Prostate gland (tissue), 2 donors: ENCODE measurements at regions not wholly inside any gene's neighbourhood (a gene's known extent, or its start where the extent isn't known, plus 50 kb on each side); places are given as distances from the start of the nearest gene placed in this dataset.

Source experiments
- POLR2A ChIP-seq: fragments of 450-650 bp; IDR thresholded peaks from one replicate; pipeline ENCODE4 v1.6.1; 2016; ENCODE audit warnings: antibody characterized with exemption, mild to moderate bottlenecking
- TF ChIP-seq, protein P1 (sequence below), 4 experiments: fragments of 200-600 bp in 2 of 4; fragments of 450-650 bp in 2 of 4; sonication (generic) in 2 of 4; IDR thresholded peaks; 1 replicate in 3 of 4; 2 replicates in 1 of 4; pipeline ENCODE4 v1.5.1; 2016 to 2019; ENCODE audit warnings: antibody characterized with exemption in 4 of 4, mild to moderate bottlenecking in 2 of 4, moderate library complexity in 2 of 4

DNA sequence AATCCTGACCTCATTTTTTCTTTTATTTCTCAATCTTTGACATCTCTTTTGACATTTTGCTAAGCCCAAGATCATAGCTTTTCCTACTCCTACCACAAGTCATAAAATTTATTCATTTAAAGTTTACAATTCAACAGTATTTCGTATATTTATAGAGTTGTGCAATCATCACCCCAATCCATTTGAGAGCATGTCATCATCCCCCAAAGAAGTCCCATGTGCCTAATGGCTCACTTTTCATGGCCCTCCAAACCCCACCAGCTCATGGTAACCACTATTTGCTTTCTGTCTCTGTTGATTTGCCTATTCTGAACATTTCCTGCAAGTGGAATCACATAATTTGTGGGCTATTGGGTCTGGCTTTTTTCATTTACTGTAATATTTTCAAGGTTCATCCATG lies 52.5 kb upstream of the GLI3 start:
- no peak for TF ChIP-seq POLR2A
- TF ChIP-seq, protein P1, sequence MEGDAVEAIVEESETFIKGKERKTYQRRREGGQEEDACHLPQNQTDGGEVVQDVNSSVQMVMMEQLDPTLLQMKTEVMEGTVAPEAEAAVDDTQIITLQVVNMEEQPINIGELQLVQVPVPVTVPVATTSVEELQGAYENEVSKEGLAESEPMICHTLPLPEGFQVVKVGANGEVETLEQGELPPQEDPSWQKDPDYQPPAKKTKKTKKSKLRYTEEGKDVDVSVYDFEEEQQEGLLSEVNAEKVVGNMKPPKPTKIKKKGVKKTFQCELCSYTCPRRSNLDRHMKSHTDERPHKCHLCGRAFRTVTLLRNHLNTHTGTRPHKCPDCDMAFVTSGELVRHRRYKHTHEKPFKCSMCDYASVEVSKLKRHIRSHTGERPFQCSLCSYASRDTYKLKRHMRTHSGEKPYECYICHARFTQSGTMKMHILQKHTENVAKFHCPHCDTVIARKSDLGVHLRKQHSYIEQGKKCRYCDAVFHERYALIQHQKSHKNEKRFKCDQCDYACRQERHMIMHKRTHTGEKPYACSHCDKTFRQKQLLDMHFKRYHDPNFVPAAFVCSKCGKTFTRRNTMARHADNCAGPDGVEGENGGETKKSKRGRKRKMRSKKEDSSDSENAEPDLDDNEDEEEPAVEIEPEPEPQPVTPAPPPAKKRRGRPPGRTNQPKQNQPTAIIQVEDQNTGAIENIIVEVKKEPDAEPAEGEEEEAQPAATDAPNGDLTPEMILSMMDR (IDR thresholded peaks at IDR 0.05): no peak
